Tibial nerve (tissue), 4 donors: ENCODE measurements at regions not wholly inside any gene's neighbourhood (a gene's known extent, or its start where the extent isn't known, plus 50 kb on each side); places are given as distances from the start of the nearest gene placed in this dataset.

Experiments used
- CTCF ChIP-seq, 5 experiments: fragments of 200-600 bp in 3 of 5; fragments of 450-650 bp in 2 of 5; sonication (generic) in 3 of 5; IDR thresholded peaks; one replicate each; pipeline ENCODE4 v1.5.1; 2016 to 2019; ENCODE audit warnings: antibody characterized with exemption in 5 of 5, mild to moderate bottlenecking in 3 of 5, moderate library complexity in 2 of 5
- EP300 ChIP-seq, 2 donors: sonication (generic); formaldehyde crosslinking; IDR thresholded peaks; one replicate each; pipeline ENCODE4 v1.6.1; 2017; ENCODE audit warnings: antibody characterized with exemption in 2 of 2, mild to moderate bottlenecking in 1 of 2
- POLR2A ChIP-seq, 2 donors: fragments of 450-650 bp; IDR thresholded peaks; one replicate each; pipeline ENCODE4 v1.6.1; 2017; ENCODE audit warnings: antibody characterized with exemption in 2 of 2, mild to moderate bottlenecking in 2 of 2, moderate library complexity in 2 of 2

- TF ChIP-seq EP300 (IDR thresholded peaks at IDR 0.05) (peak in 1 of 2 donors; percentile 74), POLR2A (IDR thresholded peaks at IDR 0.05) (no peak), CTCF (IDR thresholded peaks at IDR 0.05) (no peak)
Observed at GRCh38 chr7:35380739-35381224, 126.9 kb upstream of the TBX20 start.
